ENCODE measurements at regions not wholly inside any gene's neighbourhood (a gene's known extent, or its start where the extent isn't known, plus 50 kb on each side); places are given as distances from the start of the nearest gene placed in this dataset.
A peak's percentile ranks its signal among the peaks of the same experiment; 100 is the strongest.

DNA sequence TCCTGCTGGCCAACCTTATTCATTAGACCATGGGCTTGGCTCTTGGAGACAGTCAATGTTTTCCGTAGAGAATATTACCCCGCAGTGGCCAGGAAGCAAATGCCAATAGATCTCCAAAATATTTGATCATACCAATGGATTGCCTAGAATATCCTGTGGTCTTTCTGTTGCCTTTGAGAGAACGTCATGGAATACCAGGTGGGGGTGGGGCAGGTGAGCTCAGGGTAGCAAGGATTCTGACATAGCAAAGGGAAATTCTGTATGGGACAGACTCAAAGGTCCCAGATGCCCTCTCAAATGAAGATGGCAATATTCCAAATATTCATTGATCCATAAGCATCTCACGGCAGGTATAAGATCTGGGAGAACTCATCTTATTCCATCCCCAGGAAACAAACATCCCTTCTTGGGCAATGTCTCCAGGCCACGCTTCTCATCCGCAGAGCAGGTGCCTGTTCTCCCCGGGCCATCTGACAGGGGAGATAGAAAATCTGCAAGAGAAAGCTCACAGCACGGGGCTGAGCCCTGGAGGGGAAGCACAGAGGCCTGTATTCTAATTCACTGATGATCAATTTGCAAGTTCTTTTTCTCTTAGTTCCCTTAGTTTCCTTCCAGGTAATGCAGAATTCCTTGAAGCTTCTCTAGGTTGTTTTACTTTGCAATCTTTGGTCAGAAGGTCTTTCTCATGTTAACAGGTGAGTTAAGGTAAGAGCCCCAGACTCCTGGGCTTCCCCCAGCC, 69.6 kb upstream of the TSHZ3 start:
- TF ChIP-seq, protein P1, sequence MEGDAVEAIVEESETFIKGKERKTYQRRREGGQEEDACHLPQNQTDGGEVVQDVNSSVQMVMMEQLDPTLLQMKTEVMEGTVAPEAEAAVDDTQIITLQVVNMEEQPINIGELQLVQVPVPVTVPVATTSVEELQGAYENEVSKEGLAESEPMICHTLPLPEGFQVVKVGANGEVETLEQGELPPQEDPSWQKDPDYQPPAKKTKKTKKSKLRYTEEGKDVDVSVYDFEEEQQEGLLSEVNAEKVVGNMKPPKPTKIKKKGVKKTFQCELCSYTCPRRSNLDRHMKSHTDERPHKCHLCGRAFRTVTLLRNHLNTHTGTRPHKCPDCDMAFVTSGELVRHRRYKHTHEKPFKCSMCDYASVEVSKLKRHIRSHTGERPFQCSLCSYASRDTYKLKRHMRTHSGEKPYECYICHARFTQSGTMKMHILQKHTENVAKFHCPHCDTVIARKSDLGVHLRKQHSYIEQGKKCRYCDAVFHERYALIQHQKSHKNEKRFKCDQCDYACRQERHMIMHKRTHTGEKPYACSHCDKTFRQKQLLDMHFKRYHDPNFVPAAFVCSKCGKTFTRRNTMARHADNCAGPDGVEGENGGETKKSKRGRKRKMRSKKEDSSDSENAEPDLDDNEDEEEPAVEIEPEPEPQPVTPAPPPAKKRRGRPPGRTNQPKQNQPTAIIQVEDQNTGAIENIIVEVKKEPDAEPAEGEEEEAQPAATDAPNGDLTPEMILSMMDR (IDR thresholded peaks at IDR 0.05; ENCODE audit: control extremely low read depth, extremely low read depth) = no peak
- Histone ChIP-seq H3K9me3 (ENCODE audit: control insufficient read depth in 4 of 4, insufficient read depth in 3 of 4, low read length in 3 of 4) (no peaks in the 10 kb centered on the region), H3K4me1 (ENCODE audit: control insufficient read depth in 5 of 5, insufficient read depth in 5 of 5, low read length in 5 of 5) (peaks cover 0 to 9% (median 0%) of the 10 kb centered on the region in 5 donors), H3K27me3 (ENCODE audit: control insufficient read depth in 3 of 3, insufficient read depth in 3 of 3, low read length in 2 of 3) (peaks cover 0 to 4% (median 2%) of the 10 kb centered on the region in 3 donors), H3K4me3 (no peak overlapping the region), H3K36me3 (ENCODE audit: control insufficient read depth in 4 of 4, insufficient read depth in 4 of 4, low read length in 4 of 4) (no peaks in the 10 kb centered on the region), H3K27ac (ENCODE audit: low read depth in 1 of 2, low read length in 1 of 2) (no peak overlapping the region), H3K9ac (ENCODE audit: insufficient read depth in 1 of 2, low read length in 2 of 2) (no peak overlapping the region)
- DNase-seq (no peak), ATAC-seq (ENCODE audit: insufficient read depth, low FRiP score) (no peak)
- 50 to 62% methylated on average over 8 of the region's 8 CpGs for WGBS, 2 donors

DNA sequence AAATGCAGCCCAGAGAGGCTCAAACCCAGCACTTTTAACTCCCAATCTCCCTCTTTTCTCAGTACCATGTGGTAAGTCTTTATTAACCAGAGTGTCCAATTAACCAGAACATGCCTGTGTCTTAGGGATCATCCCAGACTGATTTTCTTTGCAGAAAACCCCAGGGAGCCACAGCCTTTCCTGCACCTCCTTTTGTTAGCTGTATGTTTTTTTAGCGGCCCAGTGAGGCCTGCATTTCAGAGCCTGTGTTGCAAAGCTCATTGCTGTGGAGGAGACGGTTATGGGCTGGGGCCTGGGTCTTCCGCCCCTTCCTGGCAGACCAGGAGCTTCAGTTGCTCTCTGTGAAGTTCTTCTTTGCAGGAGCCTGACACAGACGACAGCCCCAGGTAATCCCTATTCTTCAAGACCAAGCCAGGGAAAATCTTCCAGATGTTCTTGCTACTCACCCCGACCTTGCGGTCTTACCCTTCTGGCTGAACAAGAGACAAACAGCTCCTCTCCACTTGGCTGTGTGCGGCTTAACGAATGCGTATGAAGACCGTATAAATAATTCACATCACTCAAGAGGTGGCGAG, 70.7 kb upstream of the TSHZ3 start:
- no peak for ATAC-seq (ENCODE audit: insufficient read depth, low FRiP score)
- WGBS, 2 donors = 78 to 79% methylated on average over 11 of the region's 11 CpGs

DNA sequence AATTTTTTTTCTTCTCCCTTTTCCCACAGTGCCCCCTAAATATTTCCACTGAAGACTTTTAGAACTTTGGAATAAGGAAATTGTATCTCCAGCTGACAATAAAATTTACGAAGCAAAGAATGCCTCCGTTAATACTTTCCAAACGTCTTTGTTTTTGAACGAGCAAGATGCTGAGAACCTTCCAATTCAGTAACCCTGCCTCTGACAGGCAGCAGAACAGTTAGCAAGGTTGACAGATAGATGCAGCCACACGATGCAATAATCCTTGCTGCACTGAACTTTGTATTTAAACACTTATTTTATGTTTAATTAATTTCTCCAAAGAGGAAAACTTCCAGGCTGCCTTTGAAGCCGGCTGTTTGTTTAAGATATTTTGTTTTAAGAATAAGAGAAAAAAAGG, 71.8 kb upstream of the TSHZ3 start:
- no peak overlapping the region for H3K9ac ChIP-seq (ENCODE audit: insufficient read depth in 1 of 2, low read length in 2 of 2)
- H3K27me3 ChIP-seq (ENCODE audit: control insufficient read depth in 3 of 3, insufficient read depth in 3 of 3, low read length in 2 of 3) = peaks cover 0 to 4% (median 0%) of the 10 kb centered on the region in 3 donors
- peaks cover 0 to 2% (median 0%) of the 10 kb centered on the region in 4 donors for H3K9me3 ChIP-seq (ENCODE audit: control insufficient read depth in 4 of 4, insufficient read depth in 3 of 4, low read length in 3 of 4)
- DNase-seq (peak in 2 of 3 donors; percentile 24 to 34), ATAC-seq (ENCODE audit: insufficient read depth, low FRiP score) (no peak)
- TF ChIP-seq, protein P1 (IDR thresholded peaks at IDR 0.05; ENCODE audit: control extremely low read depth, extremely low read depth) = no peak
- no peak overlapping the region for H3K27ac ChIP-seq (ENCODE audit: low read depth in 1 of 2, low read length in 1 of 2)
- H3K4me3 ChIP-seq = no peak overlapping the region
- H3K4me1 ChIP-seq (ENCODE audit: control insufficient read depth in 5 of 5, insufficient read depth in 5 of 5, low read length in 5 of 5) = peaks cover 0 to 23% (median 0%) of the 10 kb centered on the region in 5 donors
- 32 to 33% methylated on average over 6 of the region's 6 CpGs for WGBS, 2 donors
- H3K36me3 ChIP-seq (ENCODE audit: control insufficient read depth in 4 of 4, insufficient read depth in 4 of 4, low read length in 4 of 4) = no peaks in the 10 kb centered on the region

More for the DNA sequence above, 70.7 kb upstream of the TSHZ3 start:
- no peaks in the 10 kb centered on the region for H3K9me3 ChIP-seq (ENCODE audit: control insufficient read depth in 4 of 4, insufficient read depth in 3 of 4, low read length in 3 of 4)
- TF ChIP-seq, protein P1 (IDR thresholded peaks at IDR 0.05; ENCODE audit: control extremely low read depth, extremely low read depth) = no peak
- no peak for DNase-seq
- peaks cover 0 to 4% (median 0%) of the 10 kb centered on the region in 3 donors for H3K27me3 ChIP-seq (ENCODE audit: control insufficient read depth in 3 of 3, insufficient read depth in 3 of 3, low read length in 2 of 3)
- H3K27ac ChIP-seq (ENCODE audit: low read depth in 1 of 2, low read length in 1 of 2) = no peak overlapping the region
- H3K4me1 ChIP-seq (ENCODE audit: control insufficient read depth in 5 of 5, insufficient read depth in 5 of 5, low read length in 5 of 5) = peaks cover 0 to 15% (median 0%) of the 10 kb centered on the region in 5 donors
- H3K4me3 ChIP-seq = no peak overlapping the region
- no peaks in the 10 kb centered on the region for H3K36me3 ChIP-seq (ENCODE audit: control insufficient read depth in 4 of 4, insufficient read depth in 4 of 4, low read length in 4 of 4)
- no peak overlapping the region for H3K9ac ChIP-seq (ENCODE audit: insufficient read depth in 1 of 2, low read length in 2 of 2)

All from lung (tissue), 11 donors.